Activated CD8-positive, alpha-beta memory T cell treated with anti-CD3 and anti-CD28 coated beads for 36 hours (primary cell): ENCODE measurements at regions not wholly inside any gene's neighbourhood (a gene's known extent, or its start where the extent isn't known, plus 50 kb on each side); places are given as distances from the start of the nearest gene placed in this dataset.
"Not testable (repeated sequence)": the region's sequence is repeated elsewhere in the genome, so short reads cannot be mapped to it uniquely, and the experiment has no call there.

Experiments used
- CTCF ChIA-PET: fragments of 350-600 bp; sonication (Branson Sonifier 250); formaldehyde crosslinking; loops from one replicate; lab custom pipeline; 2021; ENCODE audit warnings: antibody characterized with exemption; lab: Charles Lee
- POLR2A ChIA-PET: fragments of 350-600 bp; sonication (Branson Sonifier 250); formaldehyde crosslinking; loops from one replicate; lab custom pipeline; 2021; ENCODE audit warnings: antibody characterized with exemption; lab: Charles Lee

DNA sequence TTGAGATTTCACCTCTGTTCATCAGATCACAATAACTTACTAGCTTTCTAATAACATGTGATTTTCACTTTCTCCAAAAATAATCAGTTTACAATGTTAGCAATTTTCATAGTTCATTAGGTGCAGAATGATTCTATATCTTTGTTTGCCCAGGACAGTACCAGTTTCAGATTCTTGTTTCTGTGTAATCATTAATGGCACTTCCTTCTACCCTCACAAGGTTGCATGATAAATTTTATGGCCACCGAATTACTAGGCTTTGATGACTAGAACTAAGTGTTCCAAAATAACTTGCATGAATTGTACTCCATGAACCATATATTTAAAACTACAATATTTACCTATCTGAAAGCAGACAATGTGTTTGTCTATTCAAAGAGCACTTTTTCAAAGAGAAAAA lies 442.3 kb downstream of the EPHA7 start:
- ChIA-PET CTCF (no interaction called here), POLR2A (no interaction called here)

DNA sequence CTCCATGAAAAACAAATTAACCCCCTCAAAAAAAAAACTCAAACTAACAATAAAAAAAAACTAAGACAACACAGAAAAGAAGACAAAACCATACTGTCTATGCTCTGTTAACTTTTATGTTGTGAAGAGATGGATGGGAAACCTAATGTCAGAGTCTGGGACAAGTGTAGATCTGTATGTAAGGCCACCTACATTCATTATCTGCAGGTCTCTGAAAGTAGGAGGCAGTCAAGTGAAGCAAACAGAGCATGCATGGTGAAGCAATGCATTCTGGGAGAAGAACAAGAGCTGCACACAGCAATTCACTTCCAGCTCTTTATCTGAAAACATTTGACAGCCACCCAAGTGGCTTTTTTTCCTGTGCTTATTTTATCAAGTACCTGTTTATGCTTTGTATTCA lies 452.0 kb downstream of the EPHA7 start:
- ChIA-PET CTCF (no interaction called here), POLR2A (no interaction called here)

GRCh38 chr6:92962846-92963245 lies 456.5 kb downstream of the EPHA7 start:
- CTCF ChIA-PET: no interaction called here
- POLR2A ChIA-PET: no interaction called here

- POLR2A ChIA-PET, CTCF ChIA-PET: not testable (repeated sequence)
These were observed 467.2 kb downstream of the EPHA7 start for GRCh38 chr6:92952111-92952510.

GRCh38 chr6:92945799-92946198 lies 473.6 kb downstream of the EPHA7 start:
- ChIA-PET POLR2A (no interaction called here), CTCF (no interaction called here)

DNA sequence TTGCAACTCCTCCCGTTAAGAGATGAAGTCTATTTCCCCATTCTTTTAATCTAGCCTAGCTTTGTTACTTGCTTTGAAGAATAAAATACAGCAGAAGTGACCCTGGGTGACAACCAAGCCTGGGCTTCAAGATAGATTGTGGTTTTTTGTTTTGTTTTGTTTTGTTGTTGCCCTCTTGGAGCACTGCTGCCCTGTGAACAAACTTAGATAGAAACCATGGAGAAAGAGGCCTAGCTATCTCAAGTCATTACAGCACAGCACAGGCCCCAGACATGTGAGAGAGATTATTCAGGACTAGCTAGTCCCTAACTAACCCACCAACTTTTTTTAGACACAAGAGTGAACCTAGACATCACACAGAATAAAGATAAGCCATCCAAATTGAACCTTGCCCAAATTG lies 475.2 kb downstream of the EPHA7 start:
- POLR2A ChIA-PET: no interaction called here
- CTCF ChIA-PET: no interaction called here

GRCh38 chr6:92942549-92942948 lies 476.8 kb downstream of the EPHA7 start:
- ChIA-PET POLR2A (no interaction called here), CTCF (no interaction called here)

- POLR2A ChIA-PET: no interaction called here
- CTCF ChIA-PET: no interaction called here
These were observed 484.7 kb downstream of the EPHA7 start for GRCh38 chr6:92934625-92935024.

GRCh38 chr6:92930171-92930570 lies 489.2 kb downstream of the EPHA7 start:
- ChIA-PET POLR2A (no interaction called here), CTCF (no interaction called here)

DNA sequence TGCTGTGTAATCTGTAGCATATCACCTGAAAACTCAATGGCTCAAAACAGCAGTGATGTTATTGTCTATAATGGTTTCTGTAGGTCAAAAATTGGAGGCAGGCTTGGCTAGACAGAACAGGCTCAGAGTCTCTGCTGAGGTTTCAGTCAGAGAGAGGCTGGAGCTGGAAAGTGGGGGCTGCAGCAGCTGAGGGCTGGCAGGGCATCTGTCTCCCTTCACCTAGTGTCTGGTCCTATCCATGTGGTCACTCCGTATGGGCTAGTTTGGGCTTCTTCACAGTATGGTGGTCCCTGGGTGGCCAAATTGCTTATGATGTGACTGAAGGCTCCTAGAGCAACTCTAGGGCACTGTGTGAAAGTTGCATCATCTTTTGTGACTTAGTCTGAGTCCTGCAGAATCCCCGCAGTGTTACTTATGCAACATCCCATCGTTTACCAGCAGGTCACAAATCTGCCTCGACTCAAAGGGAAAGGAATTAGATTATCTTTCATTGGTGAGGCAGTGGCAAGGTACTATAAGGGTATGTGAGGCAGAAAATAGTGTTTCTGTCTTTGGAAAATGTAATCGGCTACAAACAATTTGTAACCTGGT lies 497.0 kb downstream of the EPHA7 start:
- CTCF ChIA-PET: no interaction called here
- POLR2A ChIA-PET: no interaction called here

DNA sequence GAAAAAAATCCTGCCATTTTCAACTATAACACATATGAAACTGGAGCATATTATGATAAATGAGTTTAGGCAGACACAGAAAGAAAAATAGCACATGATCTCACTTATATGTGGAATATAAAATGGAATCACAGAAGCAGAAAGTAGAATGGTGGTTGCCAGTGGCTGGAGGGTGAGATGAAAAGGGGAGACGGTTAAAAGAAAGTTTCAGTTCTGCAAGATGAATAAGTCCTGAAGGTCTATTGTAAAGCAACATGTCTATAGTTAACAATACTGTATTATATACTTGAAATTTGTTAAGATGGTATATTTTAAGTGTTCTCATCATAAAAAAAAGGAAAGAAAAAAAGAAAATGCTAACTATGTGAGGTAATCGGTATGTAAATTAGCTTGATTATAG lies 503.9 kb downstream of the EPHA7 start:
- CTCF ChIA-PET: no interaction called here
- POLR2A ChIA-PET: no interaction called here

DNA sequence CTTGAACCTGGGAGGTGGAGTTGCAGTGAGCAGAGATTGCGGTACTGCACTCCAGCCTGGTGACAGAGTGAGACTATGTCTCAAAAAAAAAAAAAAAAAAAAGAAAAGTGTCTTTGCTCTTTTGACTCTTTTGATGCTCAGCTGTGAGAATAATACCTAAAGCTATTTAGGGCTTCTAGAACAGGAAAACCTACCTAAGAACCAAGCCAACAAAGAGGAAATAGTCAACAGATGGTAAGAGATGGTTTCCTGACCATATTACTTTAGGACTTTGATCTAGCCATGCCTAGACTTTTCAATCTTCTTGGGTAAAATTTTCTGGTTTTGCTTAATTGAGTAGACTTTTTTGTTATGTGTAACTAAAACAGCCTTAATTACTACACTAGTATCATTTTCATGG lies 508.1 kb downstream of the EPHA7 start:
- POLR2A ChIA-PET: no interaction called here

GRCh38 chr6:92910646-92911045 lies 508.7 kb downstream of the EPHA7 start:
- ChIA-PET CTCF (no interaction called here), POLR2A (no interaction called here)

More for the DNA sequence above, 508.1 kb downstream of the EPHA7 start:
- CTCF ChIA-PET: interaction anchor here (0.6 kb wide), 1 partner anchor 548 kb away, joined by 4 read pairs; no protein-coding TSS in a partner anchor

- ChIA-PET CTCF (no interaction called here), POLR2A (no interaction called here)
These were observed 513.0 kb downstream of the EPHA7 start for GRCh38 chr6:92906385-92906784.

- CTCF ChIA-PET: no interaction called here
These were observed 525.6 kb downstream of the EPHA7 start for GRCh38 chr6:92893741-92894140.

DNA sequence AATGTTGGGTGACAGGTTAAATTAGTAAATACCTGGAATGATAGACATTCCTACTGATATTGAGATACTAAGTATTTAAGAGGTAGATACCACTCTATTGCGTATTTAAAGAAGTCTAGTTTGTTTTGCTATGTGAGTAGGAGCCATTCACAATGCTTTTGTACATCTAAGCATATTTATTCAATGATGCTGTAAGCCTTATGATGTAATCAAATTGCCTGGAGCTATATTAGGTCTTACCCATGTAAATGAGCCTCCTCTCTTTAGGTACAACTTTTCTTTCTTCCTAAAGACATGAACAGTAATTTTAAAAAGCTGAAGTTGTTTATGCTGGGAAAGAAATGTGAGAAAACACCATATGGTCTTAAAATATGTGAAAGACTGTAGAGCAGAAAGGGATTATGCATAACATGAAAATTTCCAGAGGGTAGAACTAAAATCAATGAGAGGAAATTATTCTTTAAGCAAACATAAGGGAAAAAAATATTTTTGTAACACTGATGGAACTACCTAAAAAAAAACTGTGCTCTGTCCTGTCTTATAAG lies 526.7 kb downstream of the EPHA7 start:
- CTCF ChIA-PET: interaction anchor here (0.6 kb wide), 1 partner anchor 183 kb away, joined by 4 read pairs; no protein-coding TSS in a partner anchor
- POLR2A ChIA-PET: no interaction called here

More at GRCh38 chr6:92893741-92894140, 525.6 kb downstream of the EPHA7 start:
- POLR2A ChIA-PET: no interaction called here

- ChIA-PET POLR2A (no interaction called here), CTCF (no interaction called here)
These were observed 531.0 kb downstream of the EPHA7 start for GRCh38 chr6:92888316-92888715.

- ChIA-PET POLR2A (no interaction called here), CTCF (no interaction called here)
These were observed 531.5 kb downstream of the EPHA7 start for GRCh38 chr6:92887871-92888270.

- POLR2A ChIA-PET: no interaction called here
- CTCF ChIA-PET: no interaction called here
These were observed 539.8 kb downstream of the EPHA7 start for GRCh38 chr6:92879526-92879925.

DNA sequence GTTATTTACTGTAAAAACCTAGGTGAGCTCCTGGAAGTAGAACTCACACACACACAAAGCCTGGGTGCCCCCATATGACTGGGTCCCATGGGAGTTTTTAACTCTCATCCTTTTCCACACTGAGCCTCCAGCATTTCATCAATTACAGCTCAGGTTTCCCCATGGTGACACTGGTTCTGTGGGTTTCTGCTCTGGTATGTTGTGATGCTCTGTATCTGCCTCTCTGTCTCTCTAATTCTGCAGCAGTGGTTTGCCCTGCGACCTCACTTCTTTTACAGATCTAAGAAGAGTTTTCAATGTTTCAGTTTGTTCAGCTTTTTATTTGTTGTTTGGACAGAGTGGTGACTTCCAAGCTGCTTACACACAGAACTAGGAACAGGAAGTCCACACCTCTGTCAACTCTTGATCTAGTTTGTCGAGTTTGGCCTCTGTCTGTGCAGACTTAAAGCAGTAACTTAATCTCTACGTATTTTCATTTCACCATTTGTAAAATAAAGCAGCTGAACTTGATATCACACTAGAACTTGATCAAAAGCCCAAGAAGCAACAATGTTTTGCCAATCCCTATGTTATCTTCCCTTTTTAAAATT lies 554.3 kb downstream of the EPHA7 start:
- ChIA-PET CTCF (no interaction called here), POLR2A (no interaction called here)

- POLR2A ChIA-PET: no interaction called here
These were observed 569.7 kb downstream of the EPHA7 start for GRCh38 chr6:92849636-92850035.

More at GRCh38 chr6:92849636-92850035, 569.7 kb downstream of the EPHA7 start:
- CTCF ChIA-PET: no interaction called here
